GF-D8 (cell line): ENCODE measurements at regions not wholly inside any gene's neighbourhood (a gene's known extent, or its start where the extent isn't known, plus 50 kb on each side); places are given as distances from the start of the nearest gene placed in this dataset.
"Not testable (repeated sequence)": the region's sequence is repeated elsewhere in the genome, so short reads cannot be mapped to it uniquely, and the experiment has no call there.

Experiments
- DNase-seq: peaks from one replicate; lab custom pipeline; 2025; lab: John Stamatoyannopoulos, UW

DNA sequence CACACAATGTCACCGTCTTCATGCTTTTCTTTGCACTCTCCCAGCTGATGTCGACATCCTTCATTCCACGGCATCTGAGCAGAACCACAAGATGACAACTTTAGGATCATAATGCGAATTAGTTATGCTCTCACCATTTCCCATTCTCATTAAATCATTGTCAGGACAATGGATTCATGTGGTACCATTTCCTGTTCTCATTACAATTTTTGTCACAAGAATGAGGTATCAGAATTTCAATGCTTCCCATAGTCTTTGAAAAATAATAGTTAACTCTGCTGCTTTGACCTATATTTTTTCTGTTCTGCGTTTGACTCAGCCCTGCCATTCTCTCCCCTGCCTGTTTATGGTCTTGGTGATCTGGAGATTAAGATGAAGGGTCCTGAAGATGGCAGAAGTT lies 175.7 kb upstream of the MDFIC2 start:
- DNase-seq: no peak

DNA sequence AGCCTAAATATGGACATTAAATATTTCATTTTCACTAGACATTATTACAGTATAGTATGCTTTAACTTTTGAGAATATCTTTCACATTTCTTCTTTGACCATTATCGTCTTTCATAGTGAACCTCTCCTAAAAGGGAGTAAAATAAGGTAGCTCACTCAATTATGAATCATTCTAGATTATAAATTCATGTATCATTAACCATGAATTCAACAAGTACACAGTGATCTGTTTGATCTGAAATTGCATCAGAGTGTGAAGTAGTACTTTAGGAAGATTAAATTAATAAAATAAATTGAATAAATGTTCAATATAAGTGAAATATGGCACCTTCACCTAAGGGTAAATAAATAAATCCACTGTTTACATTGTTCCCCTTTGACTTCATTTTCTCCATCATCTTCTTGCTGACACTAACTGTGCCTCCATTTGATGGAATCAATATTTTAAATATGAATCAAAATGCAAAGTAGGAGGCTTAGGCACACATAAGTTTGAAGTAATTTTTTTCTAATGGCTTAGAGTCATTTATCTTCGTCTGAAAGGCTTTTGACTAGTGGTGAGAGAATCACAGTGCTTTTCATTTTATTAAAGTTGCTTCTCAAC lies 174.1 kb upstream of the MDFIC2 start:
- no peak for DNase-seq

DNA sequence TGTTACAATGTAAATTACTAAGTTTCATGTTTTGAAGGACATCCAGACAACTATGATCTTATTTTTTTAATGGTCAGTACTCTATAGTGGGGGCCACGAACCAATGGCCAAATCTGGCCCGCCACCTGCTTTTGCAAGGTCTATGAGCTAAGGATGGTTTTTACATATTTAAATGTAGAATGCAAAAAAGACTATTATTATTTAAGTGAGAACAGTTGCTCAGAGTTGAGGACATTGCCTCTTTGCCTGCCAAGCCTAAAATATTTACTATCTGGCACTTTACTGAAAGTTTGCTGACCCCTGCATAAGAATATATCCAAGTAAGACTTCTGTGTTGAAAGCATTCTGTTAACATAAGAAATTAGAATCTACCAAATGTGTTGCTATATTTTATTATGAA lies 163.7 kb upstream of the MDFIC2 start:
- DNase-seq: no peak

DNA sequence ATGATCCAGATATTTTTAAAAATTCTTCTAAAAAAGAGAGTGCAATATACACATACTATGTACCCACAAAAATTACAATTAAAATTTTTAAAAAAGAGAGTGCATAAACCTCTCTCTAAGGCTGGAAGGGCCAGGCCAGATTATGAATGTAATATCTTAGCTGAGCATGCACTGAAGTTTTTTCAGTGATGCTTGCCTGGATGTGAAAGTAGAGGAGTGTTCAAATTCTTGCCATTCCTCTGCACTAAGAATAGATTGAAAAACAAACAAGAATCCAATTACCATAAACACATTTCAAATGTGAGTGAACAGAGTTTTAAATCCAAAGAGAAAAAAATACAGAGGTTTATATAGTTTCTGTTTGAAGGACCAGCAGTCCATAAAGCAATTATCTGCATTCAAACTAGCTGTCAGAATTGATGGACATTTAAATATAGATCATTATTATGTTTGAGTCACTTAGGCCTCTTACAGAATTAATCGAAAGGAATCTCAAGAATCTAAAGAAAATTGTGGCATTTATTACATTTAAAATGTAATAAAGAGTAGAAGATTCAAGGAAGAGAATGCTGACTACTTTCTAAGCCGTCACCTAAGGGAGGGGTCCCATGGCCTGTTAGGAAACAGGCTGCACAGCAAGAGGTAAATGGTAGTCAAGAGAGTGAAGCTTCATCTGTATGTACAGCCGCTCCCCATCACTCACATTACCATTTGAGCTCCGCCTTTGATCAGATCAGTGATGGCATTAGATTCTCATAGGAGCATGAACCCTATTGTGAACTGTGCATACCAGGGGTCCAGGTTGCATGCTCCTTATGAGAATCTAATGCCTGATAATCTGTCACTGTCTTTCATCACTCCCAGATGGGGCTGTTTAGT lies 159.3 kb upstream of the MDFIC2 start:
- no peak for DNase-seq

DNA sequence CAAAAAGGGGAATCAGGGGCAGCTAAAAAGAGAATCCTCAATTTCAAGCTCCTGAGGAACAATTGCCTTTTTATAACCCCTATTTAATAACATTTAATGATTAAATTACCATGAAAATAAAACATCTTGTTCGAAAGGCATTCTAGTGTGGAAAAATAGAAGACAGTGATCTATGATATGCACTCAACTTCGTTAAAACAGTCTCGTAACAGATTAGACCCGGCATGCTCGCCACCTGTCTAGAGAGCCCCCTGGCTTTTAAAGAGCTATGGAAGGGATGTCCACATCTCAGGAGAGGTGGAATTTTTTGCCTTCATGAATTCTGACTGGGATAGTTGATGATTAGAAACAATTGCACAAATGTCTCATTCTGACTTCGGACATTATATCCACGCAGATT lies 153.7 kb upstream of the MDFIC2 start:
- no peak for DNase-seq

DNA sequence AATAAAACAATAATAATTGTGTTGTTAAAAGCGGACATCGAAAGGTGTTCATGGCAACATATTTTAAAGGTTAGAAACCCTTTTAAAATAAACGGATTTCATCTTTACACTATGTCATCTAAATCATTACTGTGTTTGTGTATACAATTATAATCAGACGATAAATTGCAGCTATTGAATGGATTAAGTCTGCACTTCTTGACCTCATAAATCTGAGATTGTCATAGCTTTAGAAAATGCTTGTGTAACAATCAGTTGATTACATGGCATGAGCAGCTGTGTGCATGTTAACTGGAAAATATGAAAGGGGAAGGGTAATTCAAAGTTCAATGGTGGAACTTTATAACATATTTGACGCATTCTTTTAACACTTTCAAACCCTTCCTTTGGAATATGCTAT lies 152.4 kb upstream of the MDFIC2 start:
- no peak for DNase-seq

DNA sequence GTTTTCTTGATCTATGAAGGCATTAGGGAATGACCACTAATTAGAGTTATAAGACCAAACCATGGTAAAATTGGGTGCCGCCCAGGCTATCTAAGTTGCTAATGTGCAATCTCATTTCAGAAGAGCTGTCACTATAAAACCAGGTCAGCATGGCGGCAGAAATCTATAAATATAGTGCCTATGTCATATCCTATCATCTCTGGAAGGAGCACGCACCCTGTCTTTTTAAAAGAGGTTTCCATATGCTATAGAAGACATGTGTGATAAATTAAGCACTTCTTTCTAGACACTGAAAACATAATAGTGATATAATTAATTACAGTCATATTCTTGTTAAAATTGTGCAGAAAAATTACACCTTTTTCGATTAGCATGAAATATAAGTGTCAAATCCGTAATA lies 152.0 kb upstream of the MDFIC2 start:
- no peak for DNase-seq

DNA sequence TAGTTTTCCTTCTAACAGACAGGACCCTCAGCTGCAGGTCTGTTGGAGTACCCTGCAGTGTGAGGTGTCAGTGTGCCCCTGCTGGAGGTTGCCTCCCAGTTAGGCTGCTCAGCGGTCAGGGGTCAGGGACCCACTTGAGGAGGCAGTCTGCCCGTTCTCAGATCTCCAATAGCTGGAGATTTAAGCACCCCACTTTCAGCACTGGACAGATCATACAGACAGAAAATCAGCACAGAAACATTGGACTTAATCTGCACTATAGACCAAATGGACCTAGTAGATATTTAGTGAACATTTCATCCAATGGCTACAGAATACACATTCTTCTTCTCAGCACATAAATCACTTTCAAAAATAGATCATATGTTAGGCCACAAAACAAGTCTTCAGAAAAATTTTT lies 137.8 kb upstream of the MDFIC2 start:
- not testable (repeated sequence) for DNase-seq

DNA sequence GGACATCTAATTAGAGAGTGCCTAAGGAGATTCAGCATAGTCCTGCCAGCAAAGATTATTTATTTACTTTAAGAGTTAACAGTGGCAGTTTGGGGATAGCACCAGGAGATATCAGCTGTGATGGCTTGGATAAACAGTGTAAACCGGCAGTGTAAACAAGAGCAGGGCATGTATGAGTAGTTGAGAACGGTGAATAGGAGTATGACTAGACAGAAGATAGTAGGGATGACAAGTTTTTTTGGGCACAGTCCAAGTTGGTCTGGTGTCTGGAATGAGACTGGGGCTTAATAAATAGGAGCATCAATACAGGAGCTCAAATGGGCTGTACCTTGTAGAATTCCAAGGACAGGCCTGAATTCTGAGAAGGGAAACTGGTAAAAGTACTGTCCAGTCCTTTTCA lies 123.0 kb upstream of the MDFIC2 start:
- not testable (repeated sequence) for DNase-seq

DNA sequence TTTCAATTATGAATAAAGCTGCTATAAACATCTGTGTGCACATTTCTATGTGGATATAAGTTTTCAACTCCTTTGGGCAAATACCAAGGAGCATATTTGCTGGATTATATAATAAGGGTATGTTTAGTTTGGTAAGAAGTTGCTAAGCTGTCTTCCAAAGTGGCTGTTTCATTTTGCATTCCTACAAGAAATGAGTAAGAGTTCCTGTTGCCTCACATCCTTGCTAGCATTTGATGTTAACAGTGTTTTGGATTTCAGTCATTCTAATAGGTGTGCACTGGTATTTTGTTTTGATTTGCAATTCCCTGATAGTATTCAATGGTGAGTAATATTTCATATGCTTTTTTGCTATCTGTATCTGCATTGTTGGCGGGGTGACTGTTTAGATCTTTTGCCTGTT lies 120.7 kb upstream of the MDFIC2 start:
- DNase-seq: no peak

DNA sequence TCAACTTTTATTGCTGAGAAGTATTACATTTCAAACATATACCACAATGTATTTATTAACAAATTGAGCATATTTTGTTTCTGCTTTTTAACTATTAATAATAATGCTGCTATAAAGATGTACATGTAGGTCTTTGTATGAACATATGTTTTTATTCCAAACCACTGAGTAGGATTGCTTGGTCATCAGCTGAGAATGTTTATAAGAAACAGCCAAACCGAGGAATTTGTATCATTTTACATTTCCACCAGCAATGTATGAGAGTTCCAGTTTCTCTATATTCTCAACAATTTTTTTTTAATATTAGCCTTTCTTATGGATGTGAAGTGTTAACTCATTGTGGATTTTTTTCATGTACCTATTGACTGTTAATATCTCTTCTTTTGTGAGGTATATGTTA lies 119.5 kb upstream of the MDFIC2 start:
- DNase-seq: no peak

DNA sequence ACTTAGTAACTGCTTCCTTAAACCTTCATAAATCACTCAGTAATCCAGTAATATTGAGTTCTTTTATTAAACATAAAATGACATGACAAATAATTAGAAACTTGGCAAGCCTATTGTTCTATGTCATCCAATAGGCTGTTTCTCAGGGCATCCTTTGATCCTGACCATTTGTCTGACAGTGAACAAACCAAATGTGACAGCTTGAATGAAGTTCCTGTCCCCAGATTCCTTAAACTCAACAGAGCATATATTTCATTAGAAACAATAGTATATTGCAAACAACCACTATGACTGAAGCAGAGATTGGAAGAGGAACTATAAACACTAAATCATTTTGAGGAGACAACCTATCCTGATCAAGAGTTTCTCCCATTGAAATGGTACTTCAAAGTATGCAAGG lies 113.6 kb upstream of the MDFIC2 start:
- no peak for DNase-seq

DNA sequence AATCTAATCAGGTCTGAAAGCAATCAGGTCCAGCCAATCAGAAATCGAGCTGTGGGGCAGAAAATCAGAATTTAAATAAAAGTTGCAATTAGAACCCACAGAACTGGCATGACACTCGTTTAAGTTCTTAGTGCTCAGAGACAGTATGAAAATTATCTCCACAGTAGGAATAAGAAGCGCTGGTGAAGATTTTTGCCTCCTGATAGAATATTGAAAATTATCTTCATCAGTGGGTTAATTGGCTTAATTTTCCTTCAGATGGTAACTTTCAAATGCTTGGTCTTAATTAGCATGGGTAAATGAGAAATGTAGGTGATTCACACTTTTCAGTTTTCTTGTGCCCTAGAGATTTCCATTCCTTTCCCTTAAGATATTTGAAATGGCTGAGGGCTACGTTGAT lies 109.1 kb upstream of the MDFIC2 start:
- no peak for DNase-seq

DNA sequence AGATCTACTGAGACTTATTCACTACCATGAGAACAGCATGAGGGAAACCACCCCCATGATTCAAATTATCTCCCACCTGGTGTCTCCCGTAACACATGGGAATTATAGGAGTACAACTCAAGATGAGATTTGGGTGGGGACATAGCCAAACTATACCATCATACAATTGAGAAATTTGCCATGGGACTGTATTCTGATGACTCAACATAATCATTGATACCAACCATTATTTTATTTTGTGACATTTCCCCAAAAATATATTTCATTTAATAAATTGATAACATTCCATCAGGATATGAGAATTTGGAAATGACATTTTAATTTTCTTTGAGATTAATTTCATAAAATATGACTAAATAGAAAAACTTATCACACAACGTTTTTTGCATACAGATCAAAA lies 96.6 kb upstream of the MDFIC2 start:
- DNase-seq: no peak

DNA sequence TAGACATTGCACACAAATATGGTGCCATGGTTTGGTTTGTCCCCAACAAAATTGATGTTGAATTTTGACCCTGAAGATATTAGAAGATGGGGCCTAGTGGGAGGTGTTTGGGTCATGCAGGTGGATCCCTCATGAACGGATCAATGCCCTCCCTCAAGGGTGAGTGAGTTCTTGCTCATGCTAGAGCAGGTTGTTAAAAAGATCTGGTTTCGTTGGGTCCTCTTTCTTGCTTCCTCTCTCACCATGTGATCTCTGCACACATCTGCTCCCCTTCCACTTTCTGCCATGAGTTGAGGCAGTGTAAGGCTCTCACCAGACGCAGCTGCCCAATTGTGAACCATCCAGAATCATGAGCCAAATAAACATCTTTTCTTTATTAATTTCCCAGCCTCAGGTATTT lies 87.8 kb upstream of the MDFIC2 start:
- DNase-seq: no peak

DNA sequence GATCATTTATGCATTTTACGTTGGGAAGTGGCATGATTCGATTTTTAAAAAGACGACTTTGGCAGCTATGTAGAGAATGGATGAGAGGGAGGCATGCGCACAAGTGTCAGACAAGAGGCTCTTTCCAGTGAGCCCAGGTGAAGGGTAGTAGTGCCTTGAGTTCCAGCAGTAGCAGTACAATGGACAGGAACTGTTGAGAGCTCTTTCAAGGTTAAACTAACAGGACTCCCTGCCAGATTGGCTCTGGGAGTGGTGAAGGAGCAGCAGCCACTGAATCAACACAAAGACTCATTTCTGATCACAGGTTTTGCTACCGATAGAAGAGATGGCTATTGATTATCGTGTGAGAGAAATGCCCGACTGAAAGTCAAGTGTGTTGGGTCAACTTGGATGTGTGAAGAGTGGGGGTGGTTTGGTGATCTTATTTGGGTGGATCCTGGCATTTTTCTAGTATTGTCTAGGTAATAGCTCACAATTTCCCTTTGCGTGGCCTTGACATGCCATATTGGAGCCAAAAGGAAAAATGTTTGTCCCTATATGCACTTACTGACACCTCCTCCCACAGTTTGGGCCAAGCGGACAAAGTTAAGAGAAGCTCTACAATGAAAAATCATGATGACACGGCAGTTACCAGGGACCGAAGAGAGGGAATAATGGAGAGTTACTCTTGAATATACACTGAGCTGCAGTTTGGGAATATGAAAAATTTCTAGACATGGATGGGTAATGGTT lies 81.6 kb upstream of the MDFIC2 start:
- DNase-seq: no peak

DNA sequence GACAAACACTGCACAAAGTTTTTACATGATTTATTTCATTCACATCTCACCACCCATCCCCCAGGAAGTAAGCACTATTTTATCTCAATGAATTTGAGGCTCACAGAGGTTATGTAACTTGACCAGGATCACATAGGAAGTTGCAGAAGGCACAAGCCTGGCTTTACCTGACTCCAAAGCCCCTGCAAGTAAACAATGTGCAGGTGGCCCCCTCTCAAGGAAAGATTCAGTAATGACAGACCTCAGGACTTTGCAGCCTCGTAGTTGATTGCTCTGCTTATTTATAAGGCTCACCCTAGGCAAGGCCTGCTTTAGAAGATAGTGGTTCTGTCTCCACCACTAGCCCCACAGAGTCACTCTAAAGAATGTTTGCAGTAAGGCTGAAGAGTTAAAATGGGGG lies 79.8 kb upstream of the MDFIC2 start:
- no peak for DNase-seq

DNA sequence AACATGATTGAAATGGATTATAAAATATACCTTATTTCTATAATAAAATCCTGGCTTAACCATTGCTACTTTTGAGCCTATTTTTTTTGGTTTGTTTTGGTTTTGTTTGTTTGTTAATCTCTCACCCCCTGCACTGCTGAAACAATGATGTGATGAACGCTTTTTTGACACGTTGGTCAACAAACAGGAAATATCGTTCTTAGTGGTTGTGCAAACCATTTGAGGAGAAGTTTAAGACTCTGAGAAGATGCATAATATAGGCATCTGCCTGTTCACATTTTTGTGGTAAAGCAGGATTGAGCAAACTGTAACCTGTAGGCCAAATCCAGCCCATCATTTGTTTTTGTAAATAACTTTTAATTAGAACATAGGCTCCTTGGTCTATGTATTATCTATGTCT lies 75.5 kb upstream of the MDFIC2 start:
- DNase-seq: no peak

DNA sequence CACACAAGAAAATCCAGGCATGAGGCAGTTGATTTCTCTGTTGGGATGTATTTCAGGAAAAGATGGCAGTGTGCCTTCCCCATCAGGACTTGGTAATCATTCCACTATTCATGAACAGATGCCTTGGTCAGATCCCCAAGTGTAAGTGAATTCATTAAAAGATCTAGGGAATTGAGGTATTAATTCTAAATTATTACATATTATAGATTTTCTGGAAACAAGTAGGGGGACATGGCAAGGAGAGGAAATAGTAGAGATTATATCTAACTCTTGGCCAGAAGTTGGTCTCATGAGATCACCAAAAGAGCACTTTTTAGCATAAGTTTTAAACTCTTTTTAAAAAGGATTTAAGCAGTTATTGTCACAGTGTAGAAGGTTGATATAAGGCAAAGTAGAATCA lies 74.4 kb upstream of the MDFIC2 start:
- no peak for DNase-seq

DNA sequence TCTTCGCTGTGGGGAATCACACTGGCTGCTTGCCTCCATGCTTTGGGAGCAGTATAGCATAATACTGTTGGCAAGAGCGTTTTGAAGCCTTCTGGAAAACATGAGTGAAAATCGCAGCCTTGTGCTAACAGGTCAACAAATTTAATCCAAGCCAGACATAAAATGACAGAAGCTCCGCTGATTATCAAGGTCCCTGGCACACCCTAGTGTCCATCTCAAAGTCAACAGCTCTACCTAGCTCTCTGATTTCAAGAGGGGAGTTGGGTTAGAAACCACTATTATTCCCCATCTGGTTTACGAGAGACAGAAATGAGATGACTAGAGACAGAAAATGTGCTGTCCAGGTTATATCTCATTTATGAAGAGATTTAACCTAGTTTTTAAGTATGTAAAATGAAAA lies 73.6 kb upstream of the MDFIC2 start:
- no peak for DNase-seq

DNA sequence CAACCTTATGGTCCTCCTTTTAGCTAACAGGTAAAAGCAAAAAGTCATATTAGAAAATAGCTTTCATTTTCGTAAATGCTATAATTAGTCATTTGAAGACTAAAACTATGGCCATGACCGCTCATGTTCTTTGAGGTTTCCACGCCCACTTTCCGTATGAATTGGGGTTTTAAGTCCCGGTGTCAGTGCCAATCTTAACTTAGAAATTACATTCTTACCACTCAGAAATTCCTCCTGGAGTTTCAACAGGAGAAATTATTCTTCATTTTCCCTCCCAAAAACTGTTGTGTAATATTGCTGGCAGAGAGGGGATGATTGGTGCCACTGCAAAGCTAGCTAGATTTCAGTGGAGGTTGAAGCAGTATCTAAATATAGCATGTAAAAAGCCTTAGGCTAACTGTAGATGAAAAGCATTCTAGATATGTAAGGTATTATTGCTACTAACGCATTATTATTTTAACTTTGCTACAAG lies 71.0 kb upstream of the MDFIC2 start:
- no peak for DNase-seq

DNA sequence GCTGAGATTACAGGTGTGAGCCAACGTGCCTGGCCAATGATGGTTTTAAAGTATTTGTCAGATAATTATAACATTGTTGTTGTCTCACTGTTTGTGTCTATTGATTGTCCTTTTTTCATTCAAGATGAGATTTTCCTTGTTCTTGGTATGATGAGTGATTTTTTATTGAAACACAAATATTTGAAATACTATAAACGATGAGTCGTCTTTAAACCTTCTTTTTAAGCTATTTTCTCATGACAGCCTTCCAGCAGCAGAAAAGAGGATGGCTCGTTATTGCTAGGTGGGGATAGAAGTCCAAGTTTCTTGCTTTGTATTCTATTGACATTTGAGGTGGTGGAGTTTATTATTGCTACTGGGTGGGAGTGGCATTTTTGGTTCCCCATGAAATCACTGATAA lies 61.7 kb upstream of the MDFIC2 start:
- DNase-seq: no peak
